Activated T-cell treated with anti-CD3 and anti-CD28 coated beads, Interleukin-2, amount 50 U/mL, for 72 hours (primary cell): ENCODE measurements at regions not wholly inside any gene's neighbourhood (a gene's known extent, or its start where the extent isn't known, plus 50 kb on each side); places are given as distances from the start of the nearest gene placed in this dataset.

Experiments
- ATAC-seq, 2 donors: fragments of 150-1000 bp; cut with Tn5 transposase; replicated peaks in 1 of 2; 2 replicates each; pipeline ENCODE4 v1.10.0; 2021; ENCODE audit warnings: moderate library complexity in 2 of 2, mild to moderate bottlenecking in 1 of 2
- DNase-seq, 2 donors: peaks; one replicate each; pipeline ENCODE4 v3.0.0; 2021 to 2022; ENCODE audit warnings: mixed read lengths in 1 of 2
- H3K27ac Mint-ChIP-seq: one replicate; pipeline ENCODE4 v1.8.0; 2022; ENCODE audit warnings: mild to moderate bottlenecking, moderate library complexity, mixed read lengths
- H3K27me3 Mint-ChIP-seq: one replicate; pipeline ENCODE4 v1.8.0; 2022; ENCODE audit warnings: low read depth, mixed read lengths
- H3K36me3 Mint-ChIP-seq, 2 donors: one replicate each; pipeline ENCODE4 v1.8.0; 2022; ENCODE audit warnings: mixed read lengths in 2 of 2, mild to moderate bottlenecking in 1 of 2; ENCODE audit not compliant: insufficient read depth in 2 of 2
- H3K4me1 Mint-ChIP-seq: one replicate; pipeline ENCODE4 v1.8.0; 2022; ENCODE audit warnings: low read depth, mixed read lengths
- H3K4me3 Mint-ChIP-seq, 2 donors: one replicate each; pipeline ENCODE4 v1.8.0; 2022; ENCODE audit warnings: mild to moderate bottlenecking in 2 of 2, mixed read lengths in 2 of 2, moderate library complexity in 2 of 2
- H3K9me3 Mint-ChIP-seq, 2 donors: one replicate each; pipeline ENCODE4 v1.8.0; 2022; ENCODE audit warnings: mixed read lengths in 2 of 2

DNA sequence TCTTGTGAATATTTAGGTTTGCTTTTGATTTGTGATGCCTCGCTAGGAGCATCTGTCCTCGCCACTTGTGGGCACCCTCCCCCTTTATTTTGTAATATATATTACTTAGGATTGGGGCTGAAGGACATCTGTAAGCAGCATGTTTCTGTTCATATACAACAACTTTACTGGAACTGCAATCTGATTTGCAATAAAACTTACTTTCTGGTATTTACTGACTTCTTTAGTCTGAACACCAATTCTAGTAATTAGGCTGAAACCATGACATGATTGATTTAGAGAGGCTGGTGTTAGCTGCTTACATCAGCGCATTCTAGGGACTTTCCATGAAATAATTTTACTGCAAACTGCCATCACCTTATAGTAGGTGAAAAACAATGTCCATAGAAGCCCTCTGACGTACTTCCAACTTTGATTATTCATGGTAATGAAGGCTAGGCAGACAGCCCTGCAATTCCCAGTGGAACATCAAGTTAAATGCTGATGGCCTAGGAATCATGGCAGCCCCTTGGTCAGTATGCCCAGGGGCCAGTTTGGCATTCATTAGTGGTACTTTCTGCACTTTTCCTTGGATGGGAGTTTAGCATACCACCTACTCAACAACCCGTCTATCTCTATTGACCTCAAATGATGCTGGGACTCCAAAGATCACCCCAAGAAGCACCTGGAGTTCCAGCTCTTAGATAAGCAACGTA lies 132.9 kb upstream of the MCHR2 start:
- H3K27me3 Mint-ChIP-seq: peaks cover 14% of the 10 kb centered on the region
- peak overlapping the region; percentile 90 for H3K27ac Mint-ChIP-seq
- H3K9me3 Mint-ChIP-seq: peaks cover 2 to 6% of the 10 kb centered on the region in 2 donors
- peak overlapping the region in 1 of 2 donors; percentile 32 for H3K4me3 Mint-ChIP-seq
- H3K4me1 Mint-ChIP-seq: peaks cover 7% of the 10 kb centered on the region
- DNase-seq (peak in 1 of 2 donors; percentile 2), ATAC-seq (peak; percentile 62 to 88)
- no peaks in the 10 kb centered on the region for H3K36me3 Mint-ChIP-seq

- ATAC-seq (peak; percentile 37 to 69), DNase-seq (peak in 1 of 2 donors; percentile 5)
- H3K4me1 Mint-ChIP-seq: peaks cover under 1% of the 10 kb centered on the region
- H3K9me3 Mint-ChIP-seq: no peaks in the 10 kb centered on the region
- H3K27ac Mint-ChIP-seq: no peak overlapping the region
- H3K36me3 Mint-ChIP-seq: no peaks in the 10 kb centered on the region
- no peak overlapping the region for H3K4me3 Mint-ChIP-seq
- peaks cover 42% of the 10 kb centered on the region for H3K27me3 Mint-ChIP-seq
Observed at GRCh38 chr6:100121854-100122609, 128.0 kb upstream of the MCHR2 start.

GRCh38 chr6:100119261-100119660 lies 125.2 kb upstream of the MCHR2 start:
- no peak for DNase-seq
- Mint-ChIP-seq H3K4me3 (no peak overlapping the region), H3K9me3 (no peaks in the 10 kb centered on the region), H3K4me1 (no peaks in the 10 kb centered on the region), H3K27me3 (peaks cover 48% of the 10 kb centered on the region), H3K27ac (no peak overlapping the region), H3K36me3 (no peaks in the 10 kb centered on the region)
- ATAC-seq: no peak

DNA sequence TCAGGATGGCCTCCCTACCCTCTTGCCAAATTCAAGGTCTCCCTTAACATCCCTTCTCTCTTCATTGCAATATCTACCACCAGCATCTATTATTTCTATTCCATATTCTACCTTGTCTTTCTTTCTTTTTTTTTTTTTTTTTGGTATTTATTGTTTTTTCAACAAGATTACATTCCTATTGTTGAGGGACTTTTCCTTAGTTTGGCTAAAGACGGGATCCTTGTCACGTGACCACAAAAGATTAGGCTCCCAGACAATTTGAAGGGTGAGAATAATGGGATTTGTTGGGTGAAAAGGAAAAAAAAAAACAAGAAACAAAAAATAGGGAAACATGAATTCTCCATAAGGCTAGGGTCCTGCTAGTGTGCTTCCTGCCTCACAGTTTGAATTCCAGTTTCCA lies 124.3 kb upstream of the MCHR2 start:
- ATAC-seq (no peak), DNase-seq (no peak)
- Mint-ChIP-seq H3K4me1 (no peaks in the 10 kb centered on the region), H3K4me3 (no peak overlapping the region), H3K9me3 (no peaks in the 10 kb centered on the region), H3K27me3 (peaks cover 44% of the 10 kb centered on the region), H3K36me3 (no peaks in the 10 kb centered on the region), H3K27ac (no peak overlapping the region)

DNA sequence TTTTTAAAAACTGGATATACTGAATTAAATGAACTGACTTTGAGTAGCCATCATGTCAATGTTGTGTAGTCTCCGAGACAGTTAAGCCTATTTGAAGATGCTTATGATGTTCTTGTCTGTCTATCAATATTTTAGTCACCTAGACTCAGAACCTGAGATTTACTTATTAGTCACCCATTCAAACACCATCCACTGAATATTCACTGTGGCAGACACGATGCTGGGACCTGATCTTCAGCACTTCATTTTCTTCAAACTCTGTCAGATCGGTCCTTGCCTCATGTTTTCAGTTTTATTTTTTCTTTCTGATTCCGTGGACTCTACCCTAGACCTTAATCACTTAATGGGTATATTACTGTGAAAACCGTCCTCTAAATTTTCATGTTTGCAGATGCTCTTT lies 123.7 kb upstream of the MCHR2 start:
- no peak overlapping the region for H3K27ac Mint-ChIP-seq
- peak; percentile 29 to 67 for ATAC-seq
- no peaks in the 10 kb centered on the region for H3K4me1 Mint-ChIP-seq

DNA sequence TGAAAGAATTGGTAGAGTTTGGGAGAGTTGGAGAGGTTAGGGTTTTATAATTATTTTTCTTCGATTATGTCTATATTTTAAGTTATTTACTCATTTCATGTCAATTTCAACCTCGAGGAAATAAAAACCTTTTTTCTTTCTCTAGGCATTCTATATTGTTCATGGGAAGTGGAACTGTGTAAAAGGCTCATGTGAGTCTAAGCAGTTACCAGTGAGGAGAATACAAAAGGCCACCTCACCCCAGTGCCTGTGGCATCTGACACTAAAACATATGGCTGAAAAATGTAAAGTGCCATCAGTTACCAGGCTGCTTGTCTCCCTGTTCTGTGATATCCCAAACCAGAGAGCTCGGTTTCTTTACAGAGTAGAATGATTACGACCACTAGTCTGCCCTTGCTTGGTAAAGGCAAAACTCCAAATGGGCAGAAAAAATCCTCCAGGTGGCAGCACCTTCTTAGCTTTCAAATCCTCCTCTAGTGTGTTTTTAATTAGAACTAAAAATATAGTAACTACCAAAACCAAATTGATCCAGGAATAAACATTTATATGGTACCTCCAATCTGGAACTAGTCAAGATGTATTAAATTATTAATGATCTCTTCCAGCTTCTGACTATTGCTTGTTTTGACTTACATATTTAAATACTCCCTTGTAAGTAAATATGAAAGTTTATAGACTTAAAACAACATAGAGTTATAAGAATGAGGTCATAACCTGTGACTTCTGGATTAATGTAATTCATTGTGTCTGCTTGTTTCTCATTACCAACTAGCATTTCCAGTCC lies 122.6 kb upstream of the MCHR2 start:
- H3K4me1 Mint-ChIP-seq: no peaks in the 10 kb centered on the region
- peak; percentile 23 to 24 for DNase-seq
- peak; percentile 38 to 39 for ATAC-seq
- H3K4me3 Mint-ChIP-seq: no peak overlapping the region
- H3K36me3 Mint-ChIP-seq: no peaks in the 10 kb centered on the region
- no peaks in the 10 kb centered on the region for H3K9me3 Mint-ChIP-seq
- H3K27me3 Mint-ChIP-seq: peaks cover 38% of the 10 kb centered on the region
- H3K27ac Mint-ChIP-seq: no peak overlapping the region

More for the DNA sequence above, 123.7 kb upstream of the MCHR2 start:
- Mint-ChIP-seq H3K36me3 (no peaks in the 10 kb centered on the region), H3K9me3 (no peaks in the 10 kb centered on the region), H3K4me3 (no peak overlapping the region), H3K27me3 (peaks cover 44% of the 10 kb centered on the region)
- peak in 1 of 2 donors; percentile 3 for DNase-seq

DNA sequence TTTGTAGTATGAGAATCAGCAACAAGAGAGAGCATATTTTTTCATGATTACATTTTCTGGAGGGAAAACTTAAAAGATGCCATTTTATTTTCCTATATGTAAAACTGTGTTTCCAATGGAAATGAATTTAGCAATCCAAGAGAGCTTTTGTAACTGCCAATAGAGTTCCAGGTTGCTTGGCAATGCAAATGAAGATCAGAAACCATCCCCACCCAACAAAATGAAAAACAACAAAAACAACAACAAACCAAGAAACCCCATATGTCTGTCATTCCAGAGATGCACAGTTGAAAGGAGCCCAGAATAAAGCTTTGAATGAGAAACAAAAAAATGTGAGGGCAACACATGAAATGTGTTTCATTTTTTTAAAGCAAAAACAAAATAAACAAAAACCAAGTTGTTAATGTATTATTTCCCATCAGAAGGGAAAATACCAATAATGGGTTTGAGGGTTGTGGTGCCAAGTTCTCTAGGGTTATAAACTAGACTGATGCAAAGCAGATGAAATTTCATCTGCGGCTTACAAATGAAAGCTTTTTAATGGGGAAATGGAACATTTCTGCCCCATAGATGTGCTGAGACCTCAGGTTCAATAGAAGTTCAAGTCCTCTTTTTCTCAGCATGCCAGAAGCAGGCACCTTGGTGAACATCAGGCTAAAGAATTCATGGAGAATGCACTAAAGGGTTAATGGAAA lies 121.5 kb upstream of the MCHR2 start:
- Mint-ChIP-seq H3K4me1 (no peaks in the 10 kb centered on the region), H3K9me3 (no peaks in the 10 kb centered on the region), H3K4me3 (no peak overlapping the region), H3K36me3 (no peaks in the 10 kb centered on the region), H3K27me3 (peaks cover 37% of the 10 kb centered on the region), H3K27ac (no peak overlapping the region)
- DNase-seq (no peak), ATAC-seq (no peak)

DNA sequence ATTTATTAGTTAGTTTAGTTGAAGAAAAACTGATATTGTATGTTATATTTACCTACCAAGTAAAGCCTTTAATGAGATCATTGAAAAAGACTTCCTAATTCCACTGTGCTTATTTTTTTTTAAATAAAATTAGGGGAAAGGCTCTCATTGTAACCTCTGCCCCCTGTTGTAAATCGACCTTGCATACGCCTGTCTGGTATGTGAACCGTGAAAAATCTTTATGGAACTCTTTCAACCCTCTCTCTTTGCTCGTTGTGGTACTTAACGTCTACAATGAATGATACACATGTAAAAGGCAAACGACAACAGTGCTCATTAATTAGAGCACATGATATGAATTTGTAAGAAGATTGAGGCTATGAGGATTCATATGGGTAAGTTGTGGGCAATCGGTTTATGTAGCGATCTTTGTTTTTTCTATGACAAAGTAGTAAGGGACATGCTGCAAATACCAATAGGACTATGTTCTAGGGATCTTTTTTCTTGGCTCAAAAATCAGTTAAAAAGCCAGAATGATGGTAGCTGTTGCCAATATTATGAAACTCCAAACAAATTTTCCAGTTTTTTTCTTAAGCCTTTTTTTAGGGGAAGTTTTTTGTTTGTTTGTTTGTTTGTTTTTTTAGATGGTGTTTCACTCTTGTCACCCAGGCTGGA lies 119.0 kb upstream of the MCHR2 start:
- no peaks in the 10 kb centered on the region for H3K9me3 Mint-ChIP-seq
- H3K36me3 Mint-ChIP-seq: no peaks in the 10 kb centered on the region
- no peaks in the 10 kb centered on the region for H3K4me1 Mint-ChIP-seq
- DNase-seq (no peak), ATAC-seq (no peak)
- peaks cover 22% of the 10 kb centered on the region for H3K27me3 Mint-ChIP-seq
- no peak overlapping the region for H3K27ac Mint-ChIP-seq
- no peak overlapping the region for H3K4me3 Mint-ChIP-seq

GRCh38 chr6:100105919-100106529 lies 112.0 kb upstream of the MCHR2 start:
- Mint-ChIP-seq H3K4me3 (no peak overlapping the region), H3K27ac (no peak overlapping the region), H3K9me3 (no peaks in the 10 kb centered on the region), H3K27me3 (peaks cover 29% of the 10 kb centered on the region), H3K36me3 (no peaks in the 10 kb centered on the region), H3K4me1 (no peaks in the 10 kb centered on the region)
- no peak for ATAC-seq
- DNase-seq: no peak

DNA sequence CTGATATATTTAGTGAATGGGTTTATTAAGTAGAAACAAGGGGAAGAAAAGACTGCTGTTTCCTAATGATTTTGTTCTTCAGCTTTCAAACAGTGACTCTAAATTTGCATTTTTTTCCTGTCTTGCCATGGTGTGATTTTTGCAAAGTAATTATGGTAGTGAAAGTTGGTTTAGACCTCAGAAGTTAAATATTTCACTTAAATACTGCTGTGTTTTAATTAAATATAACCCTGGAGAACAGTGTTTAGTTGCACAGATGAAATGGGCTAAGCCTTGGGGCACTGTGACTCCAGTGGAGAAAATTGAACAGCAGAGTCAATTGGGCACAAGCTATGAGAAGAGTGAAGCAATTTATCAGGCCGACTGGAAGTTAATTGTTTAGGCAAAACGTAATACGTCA lies 111.1 kb upstream of the MCHR2 start:
- ATAC-seq (no peak), DNase-seq (no peak)
- H3K27me3 Mint-ChIP-seq: peaks cover 22% of the 10 kb centered on the region
- H3K4me3 Mint-ChIP-seq: no peak overlapping the region
- H3K36me3 Mint-ChIP-seq: no peaks in the 10 kb centered on the region
- no peaks in the 10 kb centered on the region for H3K4me1 Mint-ChIP-seq
- H3K9me3 Mint-ChIP-seq: no peaks in the 10 kb centered on the region
- no peak overlapping the region for H3K27ac Mint-ChIP-seq

- H3K4me3 Mint-ChIP-seq: no peak overlapping the region
- no peaks in the 10 kb centered on the region for H3K36me3 Mint-ChIP-seq
- peaks cover 22% of the 10 kb centered on the region for H3K27me3 Mint-ChIP-seq
- ATAC-seq: no peak
- peak overlapping the region; percentile 26 for H3K27ac Mint-ChIP-seq
- no peak for DNase-seq
- H3K9me3 Mint-ChIP-seq: no peaks in the 10 kb centered on the region
- no peaks in the 10 kb centered on the region for H3K4me1 Mint-ChIP-seq
Observed at GRCh38 chr6:100103931-100104330, 109.9 kb upstream of the MCHR2 start.

- Mint-ChIP-seq H3K4me1 (no peaks in the 10 kb centered on the region), H3K27me3 (peaks cover 25% of the 10 kb centered on the region), H3K4me3 (no peak overlapping the region), H3K9me3 (no peaks in the 10 kb centered on the region), H3K27ac (no peak overlapping the region), H3K36me3 (no peaks in the 10 kb centered on the region)
- DNase-seq (no peak), ATAC-seq (no peak)
Observed at GRCh38 chr6:100103194-100103593, 109.2 kb upstream of the MCHR2 start.
